ENCODE measurements at regions not wholly inside any gene's neighbourhood (a gene's known extent, or its start where the extent isn't known, plus 50 kb on each side); places are given as distances from the start of the nearest gene placed in this dataset.
"Not testable (repeated sequence)": the region's sequence is repeated elsewhere in the genome, so short reads cannot be mapped to it uniquely, and the experiment has no call there.

DNA sequence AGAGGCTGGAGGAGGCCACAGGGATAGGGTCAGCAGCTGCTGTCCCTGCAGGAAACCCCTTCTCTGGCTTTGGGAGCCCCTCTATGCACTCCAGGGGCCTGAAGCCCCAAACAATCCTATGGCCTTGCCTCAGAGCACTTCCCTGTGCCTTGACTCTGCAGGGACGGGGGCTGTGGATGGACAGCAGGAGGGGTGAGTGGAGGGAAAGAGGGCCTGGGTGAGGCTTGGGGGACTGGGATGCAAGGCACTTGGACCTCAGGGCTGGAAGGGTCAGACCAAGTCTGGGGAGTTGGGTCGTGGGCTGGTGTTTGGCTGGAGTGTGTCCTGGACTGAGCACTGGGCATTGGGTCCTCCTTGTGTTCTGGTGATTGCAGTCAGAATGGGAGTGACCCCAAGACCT is 769.8 kb downstream of the EPHA3 start:
- no peak for DNase-seq (ENCODE audit: low read depth)
- TF ChIP-seq, protein P1, sequence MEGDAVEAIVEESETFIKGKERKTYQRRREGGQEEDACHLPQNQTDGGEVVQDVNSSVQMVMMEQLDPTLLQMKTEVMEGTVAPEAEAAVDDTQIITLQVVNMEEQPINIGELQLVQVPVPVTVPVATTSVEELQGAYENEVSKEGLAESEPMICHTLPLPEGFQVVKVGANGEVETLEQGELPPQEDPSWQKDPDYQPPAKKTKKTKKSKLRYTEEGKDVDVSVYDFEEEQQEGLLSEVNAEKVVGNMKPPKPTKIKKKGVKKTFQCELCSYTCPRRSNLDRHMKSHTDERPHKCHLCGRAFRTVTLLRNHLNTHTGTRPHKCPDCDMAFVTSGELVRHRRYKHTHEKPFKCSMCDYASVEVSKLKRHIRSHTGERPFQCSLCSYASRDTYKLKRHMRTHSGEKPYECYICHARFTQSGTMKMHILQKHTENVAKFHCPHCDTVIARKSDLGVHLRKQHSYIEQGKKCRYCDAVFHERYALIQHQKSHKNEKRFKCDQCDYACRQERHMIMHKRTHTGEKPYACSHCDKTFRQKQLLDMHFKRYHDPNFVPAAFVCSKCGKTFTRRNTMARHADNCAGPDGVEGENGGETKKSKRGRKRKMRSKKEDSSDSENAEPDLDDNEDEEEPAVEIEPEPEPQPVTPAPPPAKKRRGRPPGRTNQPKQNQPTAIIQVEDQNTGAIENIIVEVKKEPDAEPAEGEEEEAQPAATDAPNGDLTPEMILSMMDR (IDR thresholded peaks at IDR 0.05; ENCODE audit: insufficient read depth, low read depth, low read length, missing control alignments): no peak
- no peak overlapping the region for H3K4me3 ChIP-seq (ENCODE audit: low read length)

DNA sequence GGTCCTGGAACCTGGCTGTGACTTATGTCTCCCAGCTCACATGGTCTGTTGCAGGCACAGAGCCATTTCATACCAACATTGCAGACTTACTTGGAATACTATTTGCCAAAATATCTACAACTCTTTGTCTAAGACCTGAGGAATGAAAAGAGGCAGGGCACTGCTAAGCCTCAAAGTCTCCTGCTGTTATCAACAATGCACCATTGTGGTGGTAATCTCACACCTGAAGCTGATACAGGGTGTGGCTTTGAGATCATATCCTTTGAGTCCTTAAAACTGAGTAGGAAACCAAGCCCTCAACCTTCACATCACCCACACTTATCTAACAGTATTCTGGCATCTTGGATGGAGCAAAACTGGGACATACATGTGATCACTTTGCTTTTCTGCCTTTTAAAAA is 782.0 kb downstream of the EPHA3 start:
- TF ChIP-seq, protein P1 (IDR thresholded peaks at IDR 0.05; ENCODE audit: insufficient read depth, low read depth, low read length, missing control alignments): no peak
- no peak overlapping the region for H3K4me3 ChIP-seq (ENCODE audit: low read length)
- no peak for DNase-seq (ENCODE audit: low read depth)

DNA sequence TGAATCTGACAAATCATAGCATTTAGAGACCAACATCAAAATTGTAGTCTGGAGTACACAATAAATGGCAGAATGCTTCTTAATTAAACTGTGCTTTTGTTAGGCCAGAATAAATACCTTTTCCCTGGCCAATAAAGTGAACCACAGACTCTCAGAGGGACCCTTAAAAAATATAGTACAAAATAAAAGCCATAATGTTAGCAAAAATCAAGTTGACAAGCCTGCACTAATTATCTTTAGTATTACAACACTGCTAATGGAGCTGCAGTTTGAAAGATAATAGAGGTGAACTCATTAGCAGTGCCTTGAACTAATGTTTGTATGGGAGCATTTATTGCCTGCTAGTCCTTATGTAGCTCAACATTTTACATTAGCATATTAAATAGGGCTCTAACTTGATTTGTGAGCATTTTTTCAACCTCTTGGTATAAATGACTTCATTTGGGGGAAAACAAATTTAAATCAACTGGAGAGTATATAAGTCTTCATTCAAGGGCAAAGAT is 801.3 kb downstream of the EPHA3 start:
- H3K4me3 ChIP-seq (ENCODE audit: low read length): no peak overlapping the region
- no peak for DNase-seq (ENCODE audit: low read depth)
- TF ChIP-seq, protein P1 (IDR thresholded peaks at IDR 0.05; ENCODE audit: insufficient read depth, low read depth, low read length, missing control alignments): no peak

DNA sequence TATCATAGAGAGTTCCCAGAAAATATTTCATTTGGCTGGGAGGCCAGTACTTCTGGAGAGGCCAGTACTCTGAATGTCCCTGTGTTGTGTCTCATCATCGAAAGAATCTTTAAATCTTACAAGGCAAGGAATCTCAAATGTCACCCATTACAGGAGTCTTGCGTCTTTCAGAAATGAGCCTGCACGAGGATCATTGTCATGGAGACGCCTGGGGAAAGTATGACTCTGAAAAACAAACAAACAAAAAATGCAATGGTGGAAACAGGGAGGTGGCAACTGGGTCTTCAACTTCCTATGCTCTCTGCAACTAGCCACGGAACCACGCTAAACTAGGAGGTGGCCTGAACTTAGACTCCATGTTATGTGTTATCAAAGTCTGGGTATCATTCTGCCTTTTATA is 804.6 kb downstream of the EPHA3 start:
- H3K4me3 ChIP-seq (ENCODE audit: low read length): no peak overlapping the region
- TF ChIP-seq, protein P1 (IDR thresholded peaks at IDR 0.05; ENCODE audit: insufficient read depth, low read depth, low read length, missing control alignments): no peak
- no peak for DNase-seq (ENCODE audit: low read depth)

DNA sequence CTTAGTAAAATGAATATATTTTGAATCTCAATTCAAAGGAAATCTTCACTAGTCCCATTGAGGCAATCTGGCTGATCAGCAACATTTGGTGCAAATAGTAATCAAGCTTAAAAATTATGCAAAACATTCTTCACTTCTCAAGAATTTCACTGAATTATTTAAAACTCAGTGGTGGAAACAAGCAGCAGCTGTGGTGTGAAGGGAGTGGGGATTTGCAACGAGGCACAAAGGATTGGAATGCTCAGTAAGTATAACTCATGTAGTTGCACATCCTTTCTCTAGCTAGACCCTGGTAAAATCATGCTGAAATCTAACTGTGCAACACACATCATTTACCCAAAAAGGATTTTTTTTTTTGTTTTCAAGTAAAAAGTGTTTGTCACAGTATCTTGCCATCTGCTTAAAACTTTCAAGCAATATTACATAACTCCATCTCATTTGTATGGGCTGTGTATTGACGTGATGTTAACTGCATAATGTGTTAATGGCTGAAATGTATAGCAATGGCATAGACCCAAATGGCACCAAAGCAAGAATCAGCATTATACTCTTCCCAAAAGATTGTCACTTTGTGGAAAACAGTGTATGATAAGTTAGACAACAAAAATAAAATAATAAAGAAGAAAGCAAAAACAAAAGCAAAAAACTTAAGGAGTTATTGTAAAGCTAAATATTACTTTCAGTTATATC is 816.6 kb downstream of the EPHA3 start:
- no peak for DNase-seq (ENCODE audit: low read depth)
- H3K4me3 ChIP-seq (ENCODE audit: low read length): no peak overlapping the region
- TF ChIP-seq, protein P1 (IDR thresholded peaks at IDR 0.05; ENCODE audit: insufficient read depth, low read depth, low read length, missing control alignments): no peak

DNA sequence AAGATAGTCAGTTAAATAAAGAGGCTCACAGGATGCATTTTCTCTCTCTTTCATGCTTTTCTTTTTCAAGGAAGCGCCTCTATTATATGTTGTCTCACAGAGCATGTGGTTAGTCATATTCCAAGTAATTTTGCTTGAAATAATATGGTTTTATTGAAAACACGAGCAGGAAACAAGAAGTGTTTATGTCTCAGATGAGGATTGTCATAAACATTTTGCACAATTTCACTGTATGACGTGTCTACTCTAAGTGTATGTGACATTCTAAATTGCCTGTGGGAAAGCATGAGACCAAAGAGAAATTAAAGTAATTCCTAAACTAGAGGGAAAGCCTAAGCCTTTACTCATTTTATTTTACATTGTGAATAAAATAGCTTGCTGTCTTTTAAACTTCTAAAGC is 818.6 kb downstream of the EPHA3 start:
- no peak for DNase-seq (ENCODE audit: low read depth)
- TF ChIP-seq, protein P1 (IDR thresholded peaks at IDR 0.05; ENCODE audit: insufficient read depth, low read depth, low read length, missing control alignments): no peak
- H3K4me3 ChIP-seq (ENCODE audit: low read length): no peak overlapping the region

DNA sequence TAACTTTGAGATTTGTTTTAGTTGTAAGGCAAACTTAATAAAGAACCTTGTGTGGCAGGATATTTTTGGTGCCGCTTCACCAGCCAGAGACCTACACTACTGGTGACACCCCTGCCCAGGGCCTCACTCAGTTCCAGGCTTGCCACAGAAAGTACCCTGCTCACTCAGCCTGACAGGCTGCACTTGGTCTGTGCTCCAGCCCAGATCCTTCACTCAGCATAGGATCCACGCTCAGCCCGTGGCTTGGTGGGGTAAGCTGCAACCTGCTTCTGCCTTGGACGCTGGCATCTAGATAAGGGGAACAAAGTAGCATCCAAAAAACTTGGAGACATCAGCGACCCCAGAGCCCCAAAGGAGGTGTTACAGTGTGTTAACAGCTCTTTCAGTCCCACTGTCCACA is 825.5 kb downstream of the EPHA3 start:
- TF ChIP-seq, protein P1 (IDR thresholded peaks at IDR 0.05; ENCODE audit: insufficient read depth, low read depth, low read length, missing control alignments): no peak
- no peak overlapping the region for H3K4me3 ChIP-seq (ENCODE audit: low read length)
- no peak for DNase-seq (ENCODE audit: low read depth)

DNA sequence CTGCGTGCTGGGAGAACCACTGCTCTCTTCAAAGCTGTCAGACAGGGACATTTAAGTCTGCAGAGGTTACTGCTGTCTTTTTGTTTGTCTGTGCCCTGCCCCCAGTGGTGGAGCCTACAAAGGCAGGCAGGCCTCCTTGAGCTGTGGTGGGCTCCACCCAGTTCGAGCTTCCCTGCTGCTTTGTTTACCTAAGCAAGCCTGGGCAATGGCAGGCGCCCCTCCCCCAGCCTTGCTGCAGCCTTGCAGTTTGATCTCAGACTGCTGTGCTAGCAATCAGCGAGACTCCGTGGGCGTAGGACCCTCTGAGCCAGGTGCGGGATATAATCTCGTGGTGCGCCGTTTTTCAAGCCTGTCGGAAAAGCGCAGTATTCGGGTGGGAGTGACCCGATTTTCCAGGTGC is 837.0 kb downstream of the EPHA3 start:
- H3K4me3 ChIP-seq (ENCODE audit: low read length); DNase-seq (ENCODE audit: low read depth): not testable (repeated sequence)
